ENCODE measurements at regions not wholly inside any gene's neighbourhood (a gene's known extent, or its start where the extent isn't known, plus 50 kb on each side); places are given as distances from the start of the nearest gene placed in this dataset.

DNA sequence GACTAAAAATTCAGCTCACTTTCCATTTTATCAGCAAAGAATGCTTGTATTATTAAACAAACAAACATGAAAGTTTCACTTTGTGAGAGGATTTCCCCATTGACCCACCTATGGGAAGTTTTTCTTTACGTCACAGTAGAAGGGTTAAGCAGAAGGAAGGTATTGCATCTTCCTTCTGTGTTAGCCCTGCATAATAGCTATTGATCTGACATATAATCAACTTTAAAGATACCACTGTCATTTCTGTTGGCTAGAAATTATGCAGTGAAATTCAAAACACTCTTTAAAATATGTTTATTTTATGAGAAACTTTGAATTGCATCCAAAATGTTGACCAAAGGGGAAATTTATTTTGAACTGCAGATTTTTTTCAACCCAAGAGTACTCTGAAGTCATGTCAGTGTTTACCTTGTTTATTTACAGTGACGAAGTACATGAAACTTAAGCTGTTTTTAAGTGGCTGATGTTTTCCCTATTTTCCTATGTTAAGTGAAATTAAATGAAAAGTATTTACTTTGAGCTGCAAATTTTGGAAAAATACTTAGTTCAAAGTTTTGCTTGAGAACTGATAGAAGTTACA lies 566.4 kb downstream of the ZEB2 start:
- TF ChIP-seq, protein P1, sequence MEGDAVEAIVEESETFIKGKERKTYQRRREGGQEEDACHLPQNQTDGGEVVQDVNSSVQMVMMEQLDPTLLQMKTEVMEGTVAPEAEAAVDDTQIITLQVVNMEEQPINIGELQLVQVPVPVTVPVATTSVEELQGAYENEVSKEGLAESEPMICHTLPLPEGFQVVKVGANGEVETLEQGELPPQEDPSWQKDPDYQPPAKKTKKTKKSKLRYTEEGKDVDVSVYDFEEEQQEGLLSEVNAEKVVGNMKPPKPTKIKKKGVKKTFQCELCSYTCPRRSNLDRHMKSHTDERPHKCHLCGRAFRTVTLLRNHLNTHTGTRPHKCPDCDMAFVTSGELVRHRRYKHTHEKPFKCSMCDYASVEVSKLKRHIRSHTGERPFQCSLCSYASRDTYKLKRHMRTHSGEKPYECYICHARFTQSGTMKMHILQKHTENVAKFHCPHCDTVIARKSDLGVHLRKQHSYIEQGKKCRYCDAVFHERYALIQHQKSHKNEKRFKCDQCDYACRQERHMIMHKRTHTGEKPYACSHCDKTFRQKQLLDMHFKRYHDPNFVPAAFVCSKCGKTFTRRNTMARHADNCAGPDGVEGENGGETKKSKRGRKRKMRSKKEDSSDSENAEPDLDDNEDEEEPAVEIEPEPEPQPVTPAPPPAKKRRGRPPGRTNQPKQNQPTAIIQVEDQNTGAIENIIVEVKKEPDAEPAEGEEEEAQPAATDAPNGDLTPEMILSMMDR (IDR thresholded peaks at IDR 0.05; ENCODE audit: low read depth, low read length): no peak
- ChIA-PET POLR2A (no interaction called here), CTCF (interaction anchor here (1.3 kb wide), 1 partner anchor 146 kb away, joined by 3 read pairs; no protein-coding TSS in a partner anchor)
- Histone ChIP-seq H3K27ac (ENCODE audit: low read depth, low read length) (no peak overlapping the region), H3K27me3 (ENCODE audit: control insufficient read depth, insufficient read depth, low read length) (no peaks in the 10 kb centered on the region), H3K4me3 (ENCODE audit: low read depth, low read length) (no peak overlapping the region), H3K9me3 (ENCODE audit: control insufficient read depth, insufficient read depth, low read length) (no peaks in the 10 kb centered on the region)
- no peak for DNase-seq (ENCODE audit: low read depth, low spot score)

DNA sequence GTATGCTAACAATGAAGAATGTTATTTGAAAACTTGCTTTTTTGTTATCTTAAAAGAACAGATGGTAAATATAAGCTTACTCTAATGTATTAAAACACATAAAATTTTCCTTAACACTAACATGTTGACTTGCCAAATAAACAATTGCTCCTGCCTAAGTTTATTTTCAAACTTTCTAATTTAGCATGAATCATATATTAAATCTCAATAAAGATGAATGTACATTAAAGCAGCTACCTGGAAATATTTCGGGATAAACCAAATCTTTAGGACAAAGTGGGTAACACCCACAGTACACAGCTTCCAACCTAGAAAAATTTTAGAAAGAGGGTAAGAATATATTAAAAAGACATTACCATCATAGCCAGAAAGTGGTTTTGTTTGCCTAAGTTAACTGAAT lies 567.4 kb downstream of the ZEB2 start:
- POLR2A ChIA-PET: interaction anchor here (0.6 kb wide), 1 partner anchor 18 kb away, joined by 4 read pairs; no protein-coding TSS in a partner anchor
- H3K27ac ChIP-seq (ENCODE audit: low read depth, low read length): no peak overlapping the region
- TF ChIP-seq, protein P1 (IDR thresholded peaks at IDR 0.05; ENCODE audit: low read depth, low read length): no peak
- no peak overlapping the region for H3K4me3 ChIP-seq (ENCODE audit: low read depth, low read length)
- CTCF ChIA-PET: interaction anchor here (1.3 kb wide), 1 partner anchor 147 kb away, joined by 3 read pairs; no protein-coding TSS in a partner anchor
- DNase-seq (ENCODE audit: low read depth, low spot score): no peak
- no peaks in the 10 kb centered on the region for H3K27me3 ChIP-seq (ENCODE audit: control insufficient read depth, insufficient read depth, low read length)
- H3K9me3 ChIP-seq (ENCODE audit: control insufficient read depth, insufficient read depth, low read length): no peaks in the 10 kb centered on the region

DNA sequence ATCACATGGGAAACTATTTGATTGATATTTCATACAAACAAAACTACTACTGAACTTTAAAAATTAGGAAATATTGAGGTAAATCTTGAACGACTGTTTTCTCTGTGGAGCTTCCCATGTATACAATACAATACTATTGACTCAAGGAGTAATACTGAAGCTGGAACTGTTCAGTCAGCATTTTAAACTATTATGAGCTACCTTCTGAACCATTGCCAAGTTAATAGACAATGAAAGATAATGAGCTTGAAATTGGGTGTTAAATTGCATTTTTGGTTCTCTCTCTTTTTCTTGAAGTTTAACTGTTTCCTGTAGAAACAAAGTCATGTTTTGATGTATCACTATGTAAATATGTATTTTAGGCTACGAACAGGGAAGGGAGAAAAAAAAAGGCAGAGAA lies 569.2 kb downstream of the ZEB2 start:
- POLR2A ChIA-PET: no interaction called here
- DNase-seq (ENCODE audit: low read depth, low spot score): no peak
- Histone ChIP-seq H3K27ac (ENCODE audit: low read depth, low read length) (no peak overlapping the region), H3K27me3 (ENCODE audit: control insufficient read depth, insufficient read depth, low read length) (no peaks in the 10 kb centered on the region), H3K4me3 (ENCODE audit: low read depth, low read length) (no peak overlapping the region), H3K9me3 (ENCODE audit: control insufficient read depth, insufficient read depth, low read length) (no peaks in the 10 kb centered on the region)
- CTCF ChIA-PET: no interaction called here
- TF ChIP-seq, protein P1 (IDR thresholded peaks at IDR 0.05; ENCODE audit: low read depth, low read length): no peak

DNA sequence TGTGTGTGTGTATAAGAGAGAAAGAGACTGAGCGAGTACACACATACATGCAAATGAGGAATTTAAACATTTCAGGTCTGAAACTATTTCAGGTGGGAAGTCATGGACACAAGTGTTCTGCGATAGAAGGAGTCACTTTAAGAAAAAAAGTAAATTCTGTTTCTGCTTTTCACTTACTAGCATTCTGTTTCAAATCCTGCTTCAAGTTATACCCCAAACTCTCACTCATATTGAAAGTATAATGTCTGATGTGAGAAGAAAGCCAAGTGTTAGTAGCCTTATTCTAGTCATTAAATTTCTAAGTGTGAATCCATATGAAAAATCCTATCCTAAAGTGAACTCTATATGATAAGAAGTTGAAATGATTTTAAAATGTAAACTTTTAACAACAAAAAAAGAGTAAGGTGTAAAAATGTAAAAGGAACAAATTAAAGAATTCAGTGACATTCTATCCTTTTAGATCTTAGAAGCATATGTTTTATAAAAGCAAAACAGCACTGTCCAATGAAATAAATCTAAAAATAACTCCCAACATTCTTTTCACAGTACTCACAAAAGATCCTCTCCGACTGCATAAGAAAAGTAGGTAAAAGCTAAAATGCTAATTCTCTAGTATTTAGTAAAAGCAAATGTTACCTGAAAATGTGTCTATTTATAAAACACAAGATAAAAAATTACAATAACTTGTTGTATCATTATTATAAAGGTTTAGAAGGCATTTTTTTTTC lies 570.6 kb downstream of the ZEB2 start:
- Histone ChIP-seq H3K9me3 (ENCODE audit: control insufficient read depth, insufficient read depth, low read length) (no peaks in the 10 kb centered on the region), H3K4me3 (ENCODE audit: low read depth, low read length) (no peak overlapping the region), H3K27ac (ENCODE audit: low read depth, low read length) (no peak overlapping the region), H3K27me3 (ENCODE audit: control insufficient read depth, insufficient read depth, low read length) (no peaks in the 10 kb centered on the region)
- CTCF ChIA-PET: interaction anchor here (0.9 kb wide), 1 partner anchor 15 kb away, joined by 3 read pairs; no protein-coding TSS in a partner anchor
- POLR2A ChIA-PET: no interaction called here
- DNase-seq (ENCODE audit: low read depth, low spot score): no peak
- TF ChIP-seq, protein P1 (IDR thresholded peaks at IDR 0.05; ENCODE audit: low read depth, low read length): no peak

DNA sequence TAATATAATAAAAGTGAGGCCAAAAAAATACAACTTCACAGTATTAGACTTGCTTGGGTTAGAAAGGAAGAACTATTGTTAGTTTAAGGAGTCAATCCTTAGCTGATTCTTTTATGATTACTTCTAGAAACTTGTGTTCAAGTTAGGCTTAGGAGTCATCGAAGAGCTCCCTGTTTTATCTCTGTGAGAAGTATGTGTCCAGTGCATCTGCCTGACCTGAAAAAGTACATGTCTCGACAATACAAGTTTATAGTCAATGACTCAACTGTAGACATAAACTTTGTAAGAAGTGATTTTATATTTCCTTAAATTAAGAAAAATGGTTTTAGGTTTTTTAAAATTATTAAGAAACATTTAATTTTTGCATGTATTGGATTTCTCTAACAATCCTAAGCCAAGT lies 571.2 kb downstream of the ZEB2 start:
- H3K27ac ChIP-seq (ENCODE audit: low read depth, low read length): no peak overlapping the region
- POLR2A ChIA-PET: no interaction called here
- no peak overlapping the region for H3K4me3 ChIP-seq (ENCODE audit: low read depth, low read length)
- H3K27me3 ChIP-seq (ENCODE audit: control insufficient read depth, insufficient read depth, low read length): no peaks in the 10 kb centered on the region
- no peak for DNase-seq (ENCODE audit: low read depth, low spot score)
- TF ChIP-seq, protein P1 (IDR thresholded peaks at IDR 0.05; ENCODE audit: low read depth, low read length): no peak
- H3K9me3 ChIP-seq (ENCODE audit: control insufficient read depth, insufficient read depth, low read length): no peaks in the 10 kb centered on the region
- CTCF ChIA-PET: no interaction called here
